NCI-H226 (cell line): ENCODE measurements at regions not wholly inside any gene's neighbourhood (a gene's known extent, or its start where the extent isn't known, plus 50 kb on each side); places are given as distances from the start of the nearest gene placed in this dataset.

ENCODE experiments used
- DNase-seq: peaks from one replicate; pipeline ENCODE4 v3.0.0-alpha.2; 2015

DNA sequence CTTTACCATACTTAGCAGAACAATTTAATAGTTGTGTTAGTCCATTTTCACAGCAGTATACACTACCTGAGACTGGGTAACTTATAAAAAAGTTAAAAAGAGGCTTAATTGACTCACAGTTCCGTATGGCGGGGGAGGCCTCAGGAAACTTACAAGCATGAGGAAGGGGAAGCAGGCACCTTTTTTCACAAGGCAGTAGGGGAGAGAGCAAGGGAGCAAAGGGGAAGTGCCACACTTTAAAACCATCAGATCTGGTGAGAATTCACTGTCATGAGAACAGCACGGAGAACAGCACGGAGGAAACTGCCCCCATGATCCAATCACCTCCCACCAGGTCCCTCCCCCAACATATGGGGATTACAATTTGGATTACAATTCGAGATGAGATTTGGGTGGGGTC lies 269.9 kb downstream of the MTRR start:
- no peak for DNase-seq

DNA sequence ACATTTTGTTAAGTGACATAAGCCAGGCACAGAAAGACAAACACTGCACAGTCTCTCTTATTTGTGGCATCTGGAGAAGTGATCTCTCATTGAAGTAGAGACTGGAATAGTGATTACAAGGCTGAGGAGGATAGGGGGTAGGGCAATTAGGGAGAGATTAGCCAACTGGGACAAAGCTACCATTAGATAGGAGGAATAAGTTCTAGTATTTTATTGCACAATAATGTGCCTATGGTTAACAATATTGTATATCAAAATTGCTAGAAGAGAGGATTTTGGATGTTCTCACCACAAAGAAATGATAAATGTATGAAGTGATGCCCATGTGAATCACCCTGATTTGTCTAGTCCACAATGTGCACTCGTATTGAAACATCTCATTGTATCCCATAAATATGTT lies 281.8 kb downstream of the MTRR start:
- no peak for DNase-seq

DNA sequence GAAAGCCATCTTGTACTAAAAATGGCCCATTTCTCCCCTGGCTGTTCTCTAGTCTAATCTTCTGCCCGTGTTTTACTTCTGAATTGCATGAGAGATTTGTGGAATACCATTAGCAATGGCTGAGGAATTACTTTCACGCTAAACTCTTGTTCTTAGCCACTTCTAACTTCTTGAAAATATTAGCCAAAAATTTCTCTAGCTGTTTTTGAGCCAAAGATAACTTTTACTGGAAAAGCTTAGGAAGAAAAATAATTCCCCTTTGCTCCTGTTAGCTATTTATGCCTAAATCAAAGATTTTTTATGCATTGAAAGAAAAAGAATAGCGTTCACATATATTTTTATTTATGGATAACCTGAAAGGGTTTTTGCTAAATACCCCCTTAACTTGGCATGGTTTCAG lies 287.8 kb downstream of the MTRR start:
- DNase-seq, result no peak

DNA sequence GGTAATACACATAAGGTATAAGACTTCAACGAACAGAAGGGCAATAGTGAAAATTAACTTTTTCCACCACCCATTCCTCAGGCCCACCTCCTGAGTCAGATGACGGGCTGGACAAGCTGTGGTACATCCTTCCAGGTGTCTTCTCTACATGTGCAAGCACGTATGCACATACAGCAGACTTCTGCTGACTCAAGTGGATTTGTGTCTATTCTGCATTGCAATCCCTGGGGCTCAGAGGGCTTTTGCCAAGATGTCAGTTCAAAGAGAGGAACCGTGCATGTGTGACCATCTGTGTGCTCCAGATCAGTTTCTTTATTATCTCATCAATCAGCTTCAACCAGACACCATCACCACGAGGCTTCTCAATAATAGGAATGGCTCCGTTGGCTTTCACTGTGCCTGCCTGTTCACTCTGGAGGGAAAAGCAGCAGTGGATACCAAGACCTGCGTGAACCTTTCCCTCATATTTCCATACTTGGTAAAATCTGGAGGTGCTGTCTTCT lies 288.4 kb downstream of the MTRR start:
- no peak for DNase-seq

DNA sequence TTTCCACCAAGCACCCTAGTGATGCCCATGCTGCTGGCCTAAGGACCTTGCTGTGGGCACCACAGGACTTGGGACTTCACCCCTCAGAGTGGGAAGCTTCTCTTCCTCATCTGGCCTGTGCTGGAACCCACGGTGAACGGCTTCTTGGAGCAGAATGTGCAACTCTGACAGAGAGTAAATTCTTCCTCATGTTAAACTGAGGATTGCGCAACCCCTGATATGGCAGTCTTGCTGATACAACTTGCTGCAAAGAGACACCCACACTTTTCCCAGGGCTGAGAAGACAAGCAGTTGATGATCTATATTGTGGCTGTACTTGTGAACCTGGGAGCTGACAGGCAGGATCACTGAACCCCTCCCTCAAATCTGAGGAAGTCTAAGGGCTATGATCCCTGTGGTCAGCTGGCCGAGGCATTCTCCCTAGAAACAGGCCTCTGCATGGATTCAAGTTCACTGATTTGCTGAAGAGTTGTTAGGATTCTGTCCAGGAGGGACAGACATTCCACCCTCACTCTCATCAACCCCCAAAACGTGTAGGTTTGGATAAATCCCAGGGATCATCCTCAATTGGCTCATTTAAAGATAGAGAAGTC lies 307.2 kb downstream of the MTRR start:
- DNase-seq, result no peak

DNA sequence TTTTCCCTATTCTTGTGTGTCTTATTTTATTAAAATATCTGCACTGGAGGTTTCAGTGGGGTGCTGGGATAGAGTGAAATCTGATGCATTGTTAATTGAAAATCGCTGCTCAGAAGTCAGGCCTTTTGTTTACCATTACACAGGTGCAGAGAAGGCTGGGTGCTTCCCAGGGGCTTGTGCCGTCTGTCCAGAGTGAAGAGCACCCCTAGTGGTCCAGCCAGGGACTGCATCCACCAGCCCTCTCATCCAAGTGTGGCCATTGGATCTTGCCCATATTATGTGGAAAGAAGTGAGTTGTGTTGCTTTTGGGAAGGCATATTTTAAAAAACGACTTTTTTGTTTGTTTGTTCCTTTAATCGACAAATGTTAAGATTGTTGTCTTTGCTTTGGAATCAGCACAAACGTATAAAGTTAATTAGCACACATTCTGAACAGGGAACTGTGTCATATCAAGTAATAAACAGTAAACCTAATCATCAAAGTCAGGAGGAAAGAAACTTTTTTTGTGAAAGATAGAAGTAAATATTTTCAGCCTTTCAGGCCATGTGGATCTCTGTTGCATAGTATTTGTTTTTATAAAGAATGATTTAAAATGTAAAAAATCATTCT lies 315.6 kb downstream of the MTRR start:
- DNase-seq, result no peak

DNA sequence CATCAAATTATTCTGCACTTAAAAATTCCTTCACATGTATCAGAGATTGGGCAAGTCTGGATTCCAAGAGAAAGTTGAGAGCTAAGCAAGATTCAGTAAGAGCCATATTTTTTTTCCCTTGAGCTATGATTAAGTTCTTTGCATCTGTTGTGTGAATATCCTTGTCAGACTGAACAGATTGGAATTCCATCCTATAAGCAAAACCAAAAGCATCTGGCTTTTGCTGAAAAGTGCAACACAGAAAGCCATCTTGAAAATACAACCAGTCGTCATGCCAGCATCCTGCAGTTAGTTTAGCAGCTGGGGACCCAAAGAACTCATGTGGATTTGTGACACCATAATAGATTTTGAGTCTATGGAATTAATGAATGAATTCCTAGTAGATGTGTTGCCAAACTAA lies 316.9 kb downstream of the MTRR start:
- DNase-seq, result no peak

DNA sequence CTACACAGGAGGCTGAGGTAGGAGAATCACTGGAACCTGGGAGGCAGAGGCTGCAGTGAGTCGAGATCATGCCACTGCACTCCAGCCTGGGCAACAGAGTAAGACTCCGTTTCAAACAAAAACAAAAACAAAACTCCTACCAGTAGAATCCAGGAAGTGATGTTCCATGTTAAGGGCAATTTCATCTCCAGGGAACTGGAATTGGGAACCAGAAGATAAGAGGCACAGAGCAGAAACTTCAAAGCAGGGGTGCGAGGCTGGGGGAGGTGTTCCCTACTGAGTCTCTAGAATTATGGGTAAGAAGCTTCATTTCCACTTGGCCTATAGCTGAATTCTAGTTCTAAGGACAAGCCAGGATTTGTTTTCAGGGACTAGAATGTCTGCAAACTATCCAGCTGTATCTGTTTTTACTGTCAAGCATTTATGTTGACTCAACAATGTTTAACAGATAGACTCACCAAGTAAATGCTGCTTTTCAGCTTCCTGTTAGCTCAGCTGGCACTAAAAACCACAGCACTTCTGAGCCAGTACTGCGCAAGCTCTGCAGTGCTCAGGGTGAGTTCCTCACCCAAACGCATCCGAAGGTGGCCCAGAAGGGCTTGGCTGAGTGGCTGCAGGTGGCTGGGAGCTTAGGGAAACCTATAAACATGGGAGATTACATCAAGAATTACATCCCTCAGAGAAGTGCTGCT lies 320.1 kb downstream of the MTRR start:
- DNase-seq, result no peak

DNA sequence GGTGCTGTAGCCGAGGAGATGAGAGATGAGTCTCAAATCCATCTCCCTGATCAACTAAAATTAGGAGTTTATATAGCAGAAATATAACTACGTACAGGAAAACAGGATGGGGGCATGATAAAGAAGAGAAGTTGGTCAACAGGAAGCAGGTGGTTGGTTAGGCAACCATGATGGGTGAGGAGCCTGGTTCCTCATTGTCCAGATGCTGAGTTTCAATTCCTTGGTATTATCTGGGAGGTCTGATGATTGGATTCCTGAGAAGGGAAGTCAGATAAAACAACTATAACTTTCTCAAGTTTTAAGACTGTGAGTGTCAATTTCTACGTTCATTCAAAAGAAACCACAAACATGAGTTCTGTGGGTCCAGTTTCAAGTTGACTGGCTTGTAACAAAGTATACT lies 323.9 kb downstream of the MTRR start:
- DNase-seq, result no peak

DNA sequence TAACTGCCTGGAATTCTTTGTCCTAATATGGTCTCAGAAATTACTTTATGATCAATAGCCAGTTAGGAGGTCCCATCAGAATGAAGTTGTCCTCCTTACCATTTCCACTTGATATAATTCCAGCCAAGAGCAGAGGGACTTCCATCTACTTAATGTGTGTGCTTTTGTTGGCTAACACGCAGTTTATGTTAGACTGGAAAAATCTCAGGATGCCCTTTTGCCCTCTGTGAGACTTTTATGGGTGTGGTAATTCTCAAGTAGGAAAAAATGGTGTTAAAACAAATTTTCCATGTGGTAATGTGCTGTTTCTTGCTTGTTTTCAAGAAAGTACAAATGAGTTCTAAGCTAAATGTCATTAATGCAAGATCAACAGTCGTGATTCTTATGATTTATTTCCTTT lies 327.1 kb downstream of the MTRR start:
- no peak for DNase-seq

DNA sequence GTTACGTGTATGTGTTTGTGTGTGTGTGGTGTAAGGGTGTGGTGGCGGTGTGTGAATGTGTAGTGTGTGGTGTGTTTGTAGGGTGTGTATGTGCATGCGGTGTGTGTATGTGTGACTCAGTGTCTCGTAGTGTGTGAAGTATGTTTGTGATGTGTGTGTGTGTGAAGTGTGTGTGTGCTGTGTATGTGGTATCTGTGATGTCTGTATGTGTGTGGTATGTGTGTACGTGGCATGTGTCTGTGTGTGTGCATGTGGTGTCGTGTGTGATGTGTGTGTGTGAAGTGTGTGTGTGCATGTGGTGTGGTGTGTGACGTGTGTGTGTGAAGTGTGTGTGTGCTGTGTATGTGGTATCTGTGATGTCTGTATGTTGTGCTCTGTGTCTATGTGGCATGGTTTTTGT lies 339.4 kb downstream of the MTRR start:
- no peak for DNase-seq

DNA sequence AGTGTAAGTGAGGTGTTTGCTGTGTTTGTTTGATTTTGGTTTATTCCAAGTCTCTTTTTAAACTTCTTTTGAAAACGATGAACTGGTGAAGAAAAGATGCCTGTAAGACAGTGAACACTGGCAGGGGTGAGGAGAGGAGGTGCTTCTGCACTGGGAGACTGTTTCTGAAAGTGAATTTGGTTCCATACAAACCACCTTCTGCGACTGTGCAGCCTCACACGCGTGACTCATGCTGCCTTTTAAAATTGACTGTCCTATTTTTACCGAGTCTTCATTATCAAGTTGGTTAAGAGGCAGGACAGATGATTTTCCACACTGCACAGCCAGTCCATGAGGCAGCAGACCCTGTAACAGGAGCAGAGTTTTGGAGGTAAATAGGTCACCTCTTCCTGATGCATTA lies 340.6 kb downstream of the MTRR start:
- no peak for DNase-seq

DNA sequence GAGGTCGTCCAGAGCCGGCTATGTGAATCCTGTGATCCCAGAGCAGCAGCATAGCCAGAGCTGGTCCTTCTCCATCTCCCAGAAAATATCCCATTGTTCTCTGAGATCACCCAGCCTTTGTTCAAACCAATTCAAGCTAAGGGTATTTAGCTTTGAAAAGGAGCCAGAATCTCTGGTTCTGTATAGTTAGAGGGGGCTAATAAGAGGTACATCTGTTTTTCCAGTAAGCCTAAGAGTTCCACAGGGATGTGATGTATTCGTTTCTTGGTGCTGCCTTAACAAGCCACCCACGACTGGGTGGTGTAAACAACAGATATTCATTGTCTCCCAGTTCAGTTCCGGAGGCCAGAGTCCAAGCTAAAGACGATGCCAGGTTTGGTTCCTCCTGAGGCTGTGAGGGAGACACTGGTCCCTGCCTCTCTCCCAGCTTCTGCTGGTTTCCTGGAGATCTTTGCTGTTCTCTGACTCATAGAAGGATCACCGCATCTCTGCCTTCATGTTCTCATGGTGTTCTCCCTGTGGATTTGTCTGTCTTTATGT lies 344.8 kb downstream of the MTRR start:
- no peak for DNase-seq

DNA sequence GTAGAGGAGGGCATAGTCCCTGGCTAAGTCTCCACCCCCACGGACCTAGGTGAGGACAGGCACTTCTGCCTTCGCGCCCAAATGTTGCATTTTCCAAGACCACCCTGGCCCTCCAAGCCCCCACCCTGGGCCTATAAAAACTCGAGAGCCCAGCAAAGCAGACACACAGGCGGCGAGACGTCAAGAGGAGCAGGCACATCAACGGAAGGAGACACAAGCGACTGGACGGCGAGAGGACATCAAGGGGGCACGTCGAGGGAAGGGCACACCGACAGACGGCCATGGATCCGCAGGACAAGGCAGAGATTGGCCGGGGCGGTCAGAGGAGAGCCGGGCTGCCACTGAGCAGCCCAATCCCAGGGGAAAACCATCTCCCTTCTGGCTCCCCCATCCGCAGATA lies 348.0 kb downstream of the MTRR start:
- DNase-seq, result no peak

DNA sequence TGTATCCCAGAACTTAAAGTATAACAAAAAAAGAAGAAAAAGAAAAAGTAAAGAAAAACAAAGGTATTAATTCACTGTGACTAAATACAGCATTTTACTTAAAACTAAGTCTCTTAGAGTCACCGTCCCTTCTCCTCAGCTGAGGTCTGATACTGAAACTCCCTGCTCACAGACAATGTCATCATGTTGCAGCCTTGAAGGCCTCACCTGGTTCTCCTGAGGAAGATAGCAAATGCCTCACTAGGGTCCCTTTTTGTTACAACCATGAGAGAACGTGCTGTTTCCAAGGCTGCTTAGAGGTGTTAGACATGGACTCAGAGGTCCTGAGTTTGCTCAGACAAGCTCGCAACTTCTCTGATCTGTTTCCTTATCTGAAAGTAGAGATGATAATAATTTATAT lies 357.2 kb downstream of the MTRR start:
- no peak for DNase-seq

DNA sequence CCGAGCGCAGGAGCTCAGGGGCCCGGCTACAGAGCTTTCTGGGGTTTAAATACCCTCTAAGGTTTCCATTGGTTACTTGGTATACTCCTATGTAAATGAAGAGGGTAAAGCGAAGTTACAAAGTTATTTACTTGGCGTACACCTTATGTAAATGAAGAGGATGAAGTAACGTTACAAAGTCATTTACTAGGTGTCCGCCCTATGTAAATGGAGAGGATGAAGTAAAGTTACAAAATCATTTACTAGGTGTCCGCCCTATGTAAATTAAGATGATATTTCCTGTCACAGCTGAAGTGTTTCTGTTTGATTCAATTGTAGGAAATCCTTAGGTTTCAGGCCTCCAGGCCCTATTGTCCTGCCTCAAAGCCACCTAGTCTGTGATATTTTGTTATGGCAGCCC lies 358.2 kb downstream of the MTRR start:
- DNase-seq, result no peak

DNA sequence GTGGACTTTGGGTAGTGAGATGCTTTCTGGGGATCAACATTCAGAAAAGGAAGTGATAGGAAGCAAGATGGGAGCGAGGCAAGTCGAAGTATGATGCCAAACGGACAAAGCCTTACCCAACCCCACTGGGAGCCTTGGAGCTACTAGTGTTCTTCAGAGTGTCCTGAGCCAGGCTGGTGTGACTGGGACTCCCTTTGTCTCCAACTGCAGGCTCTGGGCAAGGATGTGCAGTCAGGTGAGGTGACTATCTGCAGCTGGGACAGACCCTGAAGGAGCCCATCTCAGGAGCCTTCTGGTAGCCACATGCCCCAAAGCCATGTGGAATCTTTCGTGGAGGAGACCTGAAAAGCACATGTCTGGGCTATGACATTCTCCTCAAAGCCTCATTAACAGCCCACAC lies 360.6 kb downstream of the MTRR start:
- DNase-seq, result no peak

DNA sequence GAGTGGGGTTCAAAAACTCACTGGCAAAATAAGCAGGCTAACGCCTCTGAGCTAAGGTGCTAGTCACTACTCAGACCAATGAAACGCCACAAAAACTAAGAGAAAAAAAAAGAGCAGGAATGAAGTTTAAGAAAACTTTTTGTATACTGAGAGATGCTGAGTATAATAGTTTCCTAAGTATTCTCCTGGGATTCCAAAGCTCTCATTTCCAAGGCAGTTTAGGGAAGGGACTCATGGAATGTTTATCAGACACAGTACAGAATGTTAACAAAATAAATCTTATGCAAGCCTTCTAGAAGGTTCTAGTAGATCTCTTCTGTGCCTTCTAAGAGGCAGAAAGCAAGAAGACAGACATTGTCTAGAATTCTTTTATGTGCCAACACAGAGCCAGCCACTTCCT lies 361.9 kb downstream of the MTRR start:
- no peak for DNase-seq

DNA sequence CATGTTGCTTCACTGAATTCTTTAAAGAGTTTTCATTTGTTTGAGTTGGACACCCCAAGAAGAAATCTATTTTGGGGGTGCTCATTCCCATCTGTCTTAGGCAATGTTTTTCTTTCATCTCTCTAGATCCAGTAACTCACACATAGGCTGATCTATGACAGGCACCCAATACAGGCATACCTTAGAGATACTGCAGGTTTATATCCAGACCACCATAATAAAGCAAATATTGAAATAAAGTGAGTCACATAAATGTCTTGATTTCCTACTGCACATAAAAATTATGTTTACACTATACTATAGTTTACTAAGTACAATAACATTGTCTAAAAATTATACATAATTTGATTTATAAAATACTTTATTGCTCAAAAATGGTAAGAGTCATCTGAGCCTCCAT lies 364.5 kb downstream of the MTRR start:
- DNase-seq, result no peak

DNA sequence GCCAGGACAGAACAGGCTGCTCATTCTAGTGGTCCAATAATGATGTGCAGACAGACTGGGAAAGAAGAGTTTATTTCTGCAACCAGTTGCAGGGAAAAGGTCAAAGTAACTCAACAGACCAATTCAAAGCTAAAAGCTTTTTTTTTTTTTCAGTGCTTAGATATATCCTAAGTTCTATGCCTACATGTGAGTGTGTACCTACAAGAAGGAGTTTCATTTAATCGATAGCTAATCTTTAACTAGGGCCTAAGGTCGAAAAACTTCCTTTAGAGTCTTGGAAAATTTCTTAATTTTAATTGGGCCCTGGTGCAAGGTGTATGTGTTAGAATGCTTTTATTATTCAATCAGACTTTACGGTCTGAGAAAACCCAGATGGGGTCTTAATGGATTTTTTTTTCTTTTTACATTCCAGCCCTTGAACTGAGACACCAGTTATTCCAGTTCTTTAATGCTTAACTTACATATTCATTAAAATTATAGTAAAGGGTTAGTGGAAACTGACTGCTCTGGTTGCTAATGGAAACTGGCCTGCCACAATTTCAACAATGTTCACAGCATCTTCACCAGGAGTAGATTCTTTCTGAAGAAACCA lies 365.3 kb downstream of the MTRR start:
- DNase-seq, result no peak

DNA sequence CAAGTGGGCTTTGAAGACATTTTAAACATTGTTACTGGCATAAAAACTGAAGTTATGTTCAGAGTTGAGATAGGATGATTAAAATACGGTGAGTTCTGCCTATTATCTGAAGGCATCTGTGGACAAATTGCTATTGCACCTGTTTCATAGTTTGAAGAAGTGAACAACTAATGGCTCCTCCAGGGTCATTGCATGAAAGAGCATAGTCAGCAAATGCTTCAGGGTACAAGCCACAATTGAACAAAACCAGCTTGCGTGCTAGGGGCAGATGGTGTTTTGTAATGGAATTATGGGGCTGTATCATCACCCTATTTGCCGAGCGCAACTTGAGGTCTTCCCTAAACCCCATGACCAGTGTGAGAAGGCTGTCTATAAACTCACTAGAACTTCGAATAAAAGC lies 369.1 kb downstream of the MTRR start:
- DNase-seq, result no peak

DNA sequence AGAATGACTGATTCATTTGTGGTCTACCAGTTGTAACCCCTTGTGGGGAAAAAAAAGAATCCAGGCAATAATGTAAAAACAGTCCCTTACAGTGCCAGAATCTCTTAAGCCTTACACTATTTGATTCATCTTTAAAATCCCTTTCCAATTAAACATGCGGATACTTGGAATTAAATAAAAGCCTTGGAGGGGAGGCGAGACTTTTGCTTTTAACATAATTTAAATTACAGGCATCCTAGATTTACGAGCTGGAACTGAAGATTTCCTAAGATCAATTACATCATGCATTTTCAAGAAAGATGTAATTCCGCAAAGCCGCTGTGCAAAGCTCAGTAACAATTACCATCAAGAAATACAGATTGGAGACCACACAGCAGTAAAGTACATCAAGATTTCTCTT lies 370.2 kb downstream of the MTRR start:
- DNase-seq, result no peak

DNA sequence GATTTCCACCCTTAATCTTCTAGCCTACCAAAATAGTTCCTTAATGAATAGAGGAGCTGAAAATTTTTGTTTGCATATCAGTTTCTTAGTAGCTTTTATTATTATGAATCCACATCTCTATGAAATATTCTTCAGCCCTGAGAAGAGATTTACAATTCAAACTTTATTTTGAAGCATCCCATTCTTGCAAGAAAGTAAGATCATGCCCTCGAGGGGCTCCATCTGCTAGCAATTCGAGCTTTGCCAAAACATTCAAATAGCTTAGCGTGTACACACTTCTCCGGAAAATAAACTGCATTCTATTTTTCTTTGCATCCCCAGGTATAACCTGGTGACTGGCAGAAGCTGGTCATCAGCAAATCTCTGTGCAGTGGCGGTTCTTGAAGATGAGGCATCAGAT lies 370.7 kb downstream of the MTRR start:
- no peak for DNase-seq

DNA sequence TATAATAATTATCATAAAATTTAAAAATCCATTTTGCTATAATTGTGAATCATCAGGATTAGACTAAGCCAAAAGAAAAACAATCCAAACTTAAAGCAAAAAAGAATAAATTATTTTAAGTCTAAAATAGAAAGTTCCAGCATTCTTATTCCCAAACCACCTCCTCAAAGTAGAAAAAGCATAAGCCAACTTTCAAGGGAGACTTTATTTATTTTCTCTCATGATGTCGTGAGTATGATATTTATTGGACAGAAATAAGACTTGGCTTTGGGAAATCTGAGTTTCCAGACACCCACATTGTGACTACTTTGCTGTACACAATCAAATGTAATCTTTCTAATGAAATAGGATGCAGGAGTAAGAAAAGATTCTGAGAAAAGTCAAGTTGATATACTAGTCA lies 372.1 kb downstream of the MTRR start:
- DNase-seq, result no peak
